LNCaP clone FGC (cell line): ENCODE measurements at regions not wholly inside any gene's neighbourhood (a gene's known extent, or its start where the extent isn't known, plus 50 kb on each side); places are given as distances from the start of the nearest gene placed in this dataset.
"Not testable (repeated sequence)": the region's sequence is repeated elsewhere in the genome, so short reads cannot be mapped to it uniquely, and the experiment has no call there.

Source experiments
- DNase-seq: peaks from one replicate; pipeline ENCODE4 v3.0.0-alpha.2; 2011; ENCODE audit warnings: low read depth
- H3K4me3 ChIP-seq: 2 replicates; pipeline ENCODE4 v1.5.1; 2011; ENCODE audit warnings: mild to moderate bottlenecking, low read depth, low read length, control low read depth
- TF ChIP-seq, protein P1 (sequence below): IDR thresholded peaks from 2 replicates; pipeline ENCODE4 v1.5.1; 2012; ENCODE audit warnings: mild to moderate bottlenecking; ENCODE audit not compliant: control insufficient read depth, insufficient read depth; ENCODE audit errors: extremely low read depth

DNA sequence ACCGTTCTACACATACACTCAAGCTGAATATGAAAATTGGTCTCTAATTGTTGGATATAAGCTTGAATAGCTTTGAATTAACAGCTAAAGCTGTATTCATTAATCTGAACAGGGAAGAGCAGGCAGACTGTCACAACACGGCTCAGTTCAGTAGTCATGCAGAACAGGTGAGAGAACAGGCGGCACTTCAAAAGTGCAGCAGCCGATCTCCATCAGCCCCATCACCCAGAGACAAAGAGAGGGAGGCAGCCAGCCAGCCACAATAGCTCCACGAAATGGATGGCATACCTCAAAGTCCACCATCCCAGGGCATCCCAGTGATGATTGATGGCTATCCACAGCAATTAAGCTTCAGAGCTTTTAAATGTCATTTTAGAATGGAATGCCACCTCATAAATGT, 419.2 kb downstream of the OLFM4 start:
- TF ChIP-seq, protein P1, sequence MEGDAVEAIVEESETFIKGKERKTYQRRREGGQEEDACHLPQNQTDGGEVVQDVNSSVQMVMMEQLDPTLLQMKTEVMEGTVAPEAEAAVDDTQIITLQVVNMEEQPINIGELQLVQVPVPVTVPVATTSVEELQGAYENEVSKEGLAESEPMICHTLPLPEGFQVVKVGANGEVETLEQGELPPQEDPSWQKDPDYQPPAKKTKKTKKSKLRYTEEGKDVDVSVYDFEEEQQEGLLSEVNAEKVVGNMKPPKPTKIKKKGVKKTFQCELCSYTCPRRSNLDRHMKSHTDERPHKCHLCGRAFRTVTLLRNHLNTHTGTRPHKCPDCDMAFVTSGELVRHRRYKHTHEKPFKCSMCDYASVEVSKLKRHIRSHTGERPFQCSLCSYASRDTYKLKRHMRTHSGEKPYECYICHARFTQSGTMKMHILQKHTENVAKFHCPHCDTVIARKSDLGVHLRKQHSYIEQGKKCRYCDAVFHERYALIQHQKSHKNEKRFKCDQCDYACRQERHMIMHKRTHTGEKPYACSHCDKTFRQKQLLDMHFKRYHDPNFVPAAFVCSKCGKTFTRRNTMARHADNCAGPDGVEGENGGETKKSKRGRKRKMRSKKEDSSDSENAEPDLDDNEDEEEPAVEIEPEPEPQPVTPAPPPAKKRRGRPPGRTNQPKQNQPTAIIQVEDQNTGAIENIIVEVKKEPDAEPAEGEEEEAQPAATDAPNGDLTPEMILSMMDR = no peak

DNA sequence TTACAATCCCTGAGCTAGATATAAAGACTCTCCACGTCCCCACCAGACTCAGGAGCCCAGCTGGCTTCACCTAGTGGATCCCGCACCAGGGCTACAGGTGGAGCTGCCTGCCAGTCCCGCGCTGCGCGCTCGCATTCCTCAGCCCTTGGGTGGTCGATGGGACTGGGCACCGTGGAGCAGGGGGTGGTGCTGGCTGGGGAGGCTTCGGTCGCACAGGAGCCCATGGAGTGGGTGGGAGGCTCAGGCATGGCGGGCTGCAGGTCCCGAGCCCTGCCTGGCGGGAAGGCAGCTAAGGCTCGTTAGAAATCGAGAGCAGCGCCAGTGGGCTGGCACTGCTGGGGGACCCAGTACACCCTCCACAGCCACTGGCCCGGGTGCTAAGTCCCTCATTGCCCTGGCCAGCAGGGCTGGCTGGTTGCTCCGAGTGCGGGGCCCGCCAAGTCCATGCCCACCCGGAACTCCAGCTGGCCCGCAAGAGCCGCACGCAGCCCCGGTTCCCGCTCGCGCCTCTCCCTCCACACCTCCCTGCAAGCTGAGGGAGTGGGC, 423.7 kb downstream of the OLFM4 start:
- not testable (repeated sequence) for DNase-seq, H3K4me3 ChIP-seq

More for the DNA sequence above, 419.2 kb downstream of the OLFM4 start:
- no peak for DNase-seq
- no peak overlapping the region for H3K4me3 ChIP-seq

DNA sequence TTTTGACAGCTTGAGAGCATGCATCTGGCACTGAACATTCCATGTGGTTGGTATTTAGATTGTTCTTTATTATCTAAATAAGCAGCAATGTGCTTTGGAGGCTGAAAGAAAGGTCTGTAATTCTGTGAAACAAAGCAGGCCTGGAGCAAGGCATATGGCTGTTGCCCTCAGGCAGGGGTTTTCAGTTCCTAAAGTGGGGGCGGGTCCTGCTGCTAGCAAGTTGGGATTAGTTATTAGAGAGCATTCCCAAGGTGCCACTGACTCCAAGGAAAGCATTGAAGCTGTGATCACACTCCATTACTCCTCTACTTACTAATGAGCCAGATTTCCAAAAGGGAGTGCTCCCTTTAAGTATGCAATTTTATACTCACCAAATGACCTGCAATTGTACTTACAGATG, 432.2 kb downstream of the OLFM4 start:
- TF ChIP-seq, protein P1 = no peak
- no peak for DNase-seq
- H3K4me3 ChIP-seq = no peak overlapping the region

DNA sequence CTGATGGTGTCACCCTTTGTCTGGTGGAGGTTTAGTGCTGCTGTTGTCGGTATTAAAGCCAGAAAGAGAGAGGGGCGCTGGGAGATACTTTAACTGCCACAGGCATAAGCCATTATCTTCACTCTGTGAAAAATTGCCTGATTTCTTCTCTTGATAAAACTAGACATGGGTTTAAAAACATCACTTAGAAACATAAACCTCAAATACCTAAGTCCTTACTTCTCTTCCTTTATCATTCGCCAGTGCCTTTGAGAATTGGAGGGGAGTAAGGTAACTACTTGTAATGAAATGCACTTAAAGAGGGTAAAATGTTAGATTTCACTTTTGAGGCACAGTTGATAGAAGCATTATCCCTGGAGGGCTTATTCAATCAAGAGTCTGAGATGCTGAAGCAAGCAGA, 434.5 kb downstream of the OLFM4 start:
- DNase-seq = no peak
- TF ChIP-seq, protein P1 = no peak
- H3K4me3 ChIP-seq = no peak overlapping the region

DNA sequence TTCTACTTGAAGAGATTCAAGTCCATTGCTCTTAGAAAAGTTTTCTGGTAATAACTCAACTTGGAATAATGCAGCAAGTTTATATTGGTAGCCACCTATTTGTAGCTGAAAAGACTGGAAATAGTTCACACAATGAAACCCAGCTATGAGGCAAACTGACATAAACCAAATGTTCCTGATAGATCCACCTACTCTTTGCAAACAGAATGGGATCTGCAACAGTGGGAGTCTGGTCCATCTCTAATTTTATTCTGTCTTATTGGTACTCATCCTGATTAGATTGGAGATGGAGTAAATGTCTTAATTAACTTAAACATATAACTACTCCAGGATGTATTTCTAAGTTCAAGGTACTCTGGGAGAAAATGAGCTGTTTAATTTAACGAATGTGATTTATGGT, 438.0 kb downstream of the OLFM4 start:
- TF ChIP-seq, protein P1 = no peak
- H3K4me3 ChIP-seq = no peak overlapping the region
- no peak for DNase-seq

DNA sequence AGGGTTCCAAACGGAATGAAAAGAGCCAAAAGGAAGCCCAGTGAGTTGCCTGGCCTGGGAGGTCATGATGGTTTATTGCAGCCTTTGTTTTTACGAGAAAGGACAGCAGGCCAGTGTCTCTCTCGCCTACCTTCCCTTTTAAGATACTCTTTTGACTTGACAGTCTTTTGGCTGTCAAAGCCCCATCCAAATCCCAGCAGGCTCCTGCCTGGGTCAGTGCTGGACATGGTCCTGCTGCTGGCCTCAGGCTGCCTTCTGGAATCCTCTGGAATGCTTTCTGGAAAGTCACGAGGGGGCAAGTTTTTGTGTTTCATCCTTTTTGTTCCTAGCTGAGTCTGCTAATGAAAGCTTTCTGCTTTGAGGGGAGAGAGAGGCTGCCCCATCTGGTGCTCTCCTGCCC, 444.8 kb downstream of the OLFM4 start:
- TF ChIP-seq, protein P1 = no peak
- no peak for DNase-seq
- no peak overlapping the region for H3K4me3 ChIP-seq

DNA sequence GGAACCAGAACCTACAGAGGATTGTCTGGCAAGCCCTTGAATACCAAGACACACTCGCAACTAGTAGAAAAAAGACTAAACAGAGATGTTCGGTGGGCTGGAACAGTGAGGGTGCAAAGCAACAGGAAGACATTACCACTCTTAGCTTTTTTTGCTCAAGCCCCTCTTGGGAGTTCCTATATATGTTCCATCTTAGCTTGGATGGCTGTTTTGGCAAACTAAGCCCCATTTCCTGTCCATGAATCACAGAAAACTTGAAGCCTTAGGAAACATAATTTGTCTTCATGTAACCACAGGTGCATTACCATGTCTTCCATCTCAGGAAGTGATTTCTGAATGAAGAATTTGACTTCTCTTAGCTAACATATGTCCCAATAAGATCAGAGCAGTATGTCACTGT, 446.3 kb downstream of the OLFM4 start:
- no peak for DNase-seq
- no peak overlapping the region for H3K4me3 ChIP-seq
- TF ChIP-seq, protein P1 = no peak

DNA sequence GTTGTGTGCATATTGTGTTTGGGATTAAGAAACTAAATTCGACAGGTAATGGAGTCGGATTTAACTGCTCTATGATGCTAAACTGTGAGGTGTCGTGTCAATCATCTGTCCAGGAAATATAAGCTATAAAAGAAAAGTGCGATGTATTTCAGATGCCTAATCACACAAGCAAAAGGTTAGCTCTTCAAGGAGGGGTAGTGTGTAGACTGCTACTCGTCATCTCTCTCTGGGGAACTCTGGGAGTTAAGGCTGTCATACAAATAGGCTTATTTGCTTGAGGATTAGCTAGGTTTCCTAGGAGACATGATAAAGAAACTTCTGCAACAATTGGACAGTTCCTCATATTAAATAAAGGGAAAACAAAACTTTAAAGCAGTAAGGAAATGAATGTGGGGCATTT, 462.1 kb downstream of the OLFM4 start:
- TF ChIP-seq, protein P1 = no peak
- DNase-seq = no peak

More for the DNA sequence above, 462.1 kb downstream of the OLFM4 start:
- H3K4me3 ChIP-seq = no peak overlapping the region
